ENCODE measurements at regions not wholly inside any gene's neighbourhood (a gene's known extent, or its start where the extent isn't known, plus 50 kb on each side); places are given as distances from the start of the nearest gene placed in this dataset.

DNA sequence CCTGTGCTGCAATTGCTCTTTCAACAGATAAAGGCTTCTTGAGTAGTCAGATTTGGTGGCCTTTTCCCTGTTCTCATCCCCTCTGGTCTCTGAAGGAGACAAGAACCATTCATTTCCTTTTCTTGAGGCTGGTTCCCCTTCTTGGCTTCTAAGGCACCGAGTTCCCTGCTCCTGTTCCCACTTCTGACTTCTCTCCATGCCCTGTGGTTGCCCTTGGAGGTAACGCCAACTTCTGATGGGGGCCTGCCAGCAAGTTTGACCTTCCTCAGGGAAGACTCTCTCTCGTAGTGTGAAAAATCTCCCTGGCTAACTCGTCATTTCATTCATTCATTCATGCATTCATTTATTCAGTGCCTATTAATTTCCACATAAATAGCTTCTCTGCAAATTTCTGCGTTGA, 302.4 kb upstream of the SOX11 start:
- Histone ChIP-seq H3K27ac (no peak overlapping the region), H3K4me1 (no peaks in the 10 kb centered on the region), H3K36me3 (no peaks in the 10 kb centered on the region), H3K27me3 (no peaks in the 10 kb centered on the region), H3K9me3 (no peaks in the 10 kb centered on the region), H3K4me3 (no peak overlapping the region)
- TF ChIP-seq, protein P1, sequence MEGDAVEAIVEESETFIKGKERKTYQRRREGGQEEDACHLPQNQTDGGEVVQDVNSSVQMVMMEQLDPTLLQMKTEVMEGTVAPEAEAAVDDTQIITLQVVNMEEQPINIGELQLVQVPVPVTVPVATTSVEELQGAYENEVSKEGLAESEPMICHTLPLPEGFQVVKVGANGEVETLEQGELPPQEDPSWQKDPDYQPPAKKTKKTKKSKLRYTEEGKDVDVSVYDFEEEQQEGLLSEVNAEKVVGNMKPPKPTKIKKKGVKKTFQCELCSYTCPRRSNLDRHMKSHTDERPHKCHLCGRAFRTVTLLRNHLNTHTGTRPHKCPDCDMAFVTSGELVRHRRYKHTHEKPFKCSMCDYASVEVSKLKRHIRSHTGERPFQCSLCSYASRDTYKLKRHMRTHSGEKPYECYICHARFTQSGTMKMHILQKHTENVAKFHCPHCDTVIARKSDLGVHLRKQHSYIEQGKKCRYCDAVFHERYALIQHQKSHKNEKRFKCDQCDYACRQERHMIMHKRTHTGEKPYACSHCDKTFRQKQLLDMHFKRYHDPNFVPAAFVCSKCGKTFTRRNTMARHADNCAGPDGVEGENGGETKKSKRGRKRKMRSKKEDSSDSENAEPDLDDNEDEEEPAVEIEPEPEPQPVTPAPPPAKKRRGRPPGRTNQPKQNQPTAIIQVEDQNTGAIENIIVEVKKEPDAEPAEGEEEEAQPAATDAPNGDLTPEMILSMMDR (IDR thresholded peaks at IDR 0.05), result no peak
- ATAC-seq (no peak), DNase-seq (no peak)
- intact Hi-C loops (cut with DNase I), result no loop called here

DNA sequence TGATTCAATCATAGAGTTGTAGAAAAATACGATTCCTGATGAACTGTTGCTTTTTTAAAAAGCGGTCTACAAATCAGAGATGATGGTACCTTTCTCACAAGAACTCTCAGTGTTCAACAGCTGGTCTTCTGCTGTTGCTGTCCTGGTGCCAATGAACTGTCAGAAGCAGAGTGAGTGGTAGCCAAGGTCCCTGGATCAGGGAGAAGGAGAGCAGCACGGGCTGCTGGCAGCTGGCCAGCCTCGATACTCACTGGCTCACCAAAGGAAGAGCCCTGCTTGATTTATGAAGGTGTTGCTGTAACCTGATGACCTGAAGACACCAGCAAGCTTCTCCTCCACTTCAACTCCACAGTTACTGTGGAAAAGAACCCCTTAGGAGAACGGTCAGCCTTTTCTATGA, 300.8 kb upstream of the SOX11 start:
- DNase-seq (no peak), ATAC-seq (no peak)
- Histone ChIP-seq H3K27me3 (no peaks in the 10 kb centered on the region), H3K9me3 (no peaks in the 10 kb centered on the region), H3K4me1 (no peaks in the 10 kb centered on the region), H3K4me3 (no peak overlapping the region), H3K27ac (no peak overlapping the region), H3K36me3 (no peaks in the 10 kb centered on the region)
- TF ChIP-seq, protein P1 (IDR thresholded peaks at IDR 0.05), result no peak
- intact Hi-C loops (cut with DNase I), result no loop called here

DNA sequence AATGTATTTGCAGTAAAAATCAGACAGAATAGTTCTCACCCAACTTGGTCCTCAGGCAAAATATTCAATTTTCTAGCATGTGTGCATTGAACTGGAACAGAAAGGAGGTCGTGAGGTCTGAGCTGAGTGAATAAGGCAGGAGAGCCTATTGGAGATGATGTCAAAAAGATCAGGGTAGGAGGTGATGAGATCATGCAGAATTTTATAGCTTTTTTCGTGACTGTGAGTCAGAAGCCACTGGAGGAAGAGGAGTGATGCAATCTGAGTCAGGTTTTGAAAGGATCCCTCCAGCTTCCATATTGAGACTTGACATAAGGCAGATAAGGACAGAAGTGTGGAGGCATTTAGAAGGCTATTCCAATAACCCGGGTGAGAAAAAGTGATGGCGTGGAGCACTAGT, 299.5 kb upstream of the SOX11 start:
- TF ChIP-seq, protein P1 (IDR thresholded peaks at IDR 0.05), result no peak
- ATAC-seq (no peak), DNase-seq (no peak)
- intact Hi-C loops (cut with DNase I), result no loop called here
- H3K27me3 ChIP-seq, result no peaks in the 10 kb centered on the region
- no peak overlapping the region for H3K4me3 ChIP-seq
- H3K9me3 ChIP-seq, result no peaks in the 10 kb centered on the region
- H3K4me1 ChIP-seq, result no peaks in the 10 kb centered on the region
- no peak overlapping the region for H3K27ac ChIP-seq
- H3K36me3 ChIP-seq, result no peaks in the 10 kb centered on the region

DNA sequence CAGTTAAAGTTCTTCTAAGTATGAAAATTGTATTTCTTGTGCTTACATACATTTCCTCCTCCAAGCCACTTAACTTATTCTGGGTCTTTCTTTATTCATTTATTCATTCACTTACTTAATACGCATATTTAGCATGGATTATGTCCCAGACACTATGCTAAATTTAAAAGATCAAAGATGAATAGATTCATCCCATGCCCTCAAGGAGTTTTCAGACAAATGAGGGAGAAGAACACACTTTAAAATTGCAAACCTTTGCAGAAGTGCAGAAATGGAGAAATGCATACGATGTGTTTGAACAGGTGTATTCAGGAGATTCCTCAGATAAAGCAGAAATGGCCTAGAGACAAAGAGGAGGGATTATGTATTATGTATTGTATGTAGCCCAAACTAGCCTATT, 298.7 kb upstream of the SOX11 start:
- no peak overlapping the region for H3K27ac ChIP-seq
- no peaks in the 10 kb centered on the region for H3K4me1 ChIP-seq
- H3K9me3 ChIP-seq, result no peaks in the 10 kb centered on the region
- no peaks in the 10 kb centered on the region for H3K27me3 ChIP-seq
- no peak for DNase-seq
- intact Hi-C loops (cut with DNase I), result no loop called here
- no peak overlapping the region for H3K4me3 ChIP-seq
- no peak for ATAC-seq
- TF ChIP-seq, protein P1 (IDR thresholded peaks at IDR 0.05), result no peak
- H3K36me3 ChIP-seq, result no peaks in the 10 kb centered on the region

DNA sequence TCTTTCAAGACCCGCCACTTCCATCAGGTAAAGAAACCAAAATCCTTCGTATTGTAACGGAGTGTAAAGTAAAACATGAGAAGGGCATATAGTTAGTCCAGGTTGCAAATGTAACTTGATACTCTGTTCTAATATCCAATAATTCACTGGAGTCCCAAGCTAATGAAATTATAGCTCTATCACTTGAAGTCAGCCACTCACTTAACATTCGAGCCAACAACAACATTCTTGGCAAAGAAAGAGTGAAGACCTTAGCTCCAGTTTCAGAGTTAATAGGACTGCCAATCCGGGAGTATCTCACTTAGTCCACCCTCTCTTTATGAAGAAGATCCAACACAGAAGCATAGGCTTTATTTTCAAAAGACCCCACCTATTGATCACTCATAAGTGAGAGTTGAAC, 298.0 kb upstream of the SOX11 start:
- no peaks in the 10 kb centered on the region for H3K9me3 ChIP-seq
- no peaks in the 10 kb centered on the region for H3K4me1 ChIP-seq
- H3K27me3 ChIP-seq, result no peaks in the 10 kb centered on the region
- no peaks in the 10 kb centered on the region for H3K36me3 ChIP-seq
- ATAC-seq (no peak), DNase-seq (no peak)
- intact Hi-C loops (cut with DNase I), result no loop called here
- TF ChIP-seq, protein P1 (IDR thresholded peaks at IDR 0.05), result no peak
- no peak overlapping the region for H3K27ac ChIP-seq
- no peak overlapping the region for H3K4me3 ChIP-seq

DNA sequence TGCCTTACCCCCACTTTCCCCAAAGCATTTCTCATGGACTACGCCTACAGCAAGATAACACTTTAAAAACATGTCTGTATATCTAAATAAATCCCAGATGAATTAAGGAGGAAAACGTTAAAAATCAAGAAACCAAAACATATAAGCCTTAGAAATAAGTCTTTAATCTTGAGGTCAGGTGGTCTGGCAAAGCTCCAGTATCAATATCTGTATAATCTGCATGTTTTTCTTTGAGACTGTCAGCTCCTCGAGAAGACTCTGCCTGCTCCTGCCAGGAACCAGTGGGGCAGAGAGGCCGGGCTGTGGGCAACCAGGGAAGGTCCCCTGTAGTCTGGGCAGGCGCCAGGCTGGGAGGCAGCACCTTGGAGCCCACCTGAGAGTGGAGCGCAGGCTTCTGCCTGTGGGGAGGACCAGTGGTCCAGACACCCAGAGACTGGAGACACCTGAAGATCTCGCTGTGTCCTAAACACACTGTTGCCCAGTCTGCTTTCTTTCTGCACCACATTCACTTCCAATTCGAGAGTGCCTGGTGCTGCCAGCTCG, 291.0 kb upstream of the SOX11 start:
- Histone ChIP-seq H3K9me3 (no peaks in the 10 kb centered on the region), H3K36me3 (no peaks in the 10 kb centered on the region), H3K27ac (no peak overlapping the region), H3K4me1 (no peaks in the 10 kb centered on the region), H3K4me3 (no peak overlapping the region), H3K27me3 (no peaks in the 10 kb centered on the region)
- TF ChIP-seq, protein P1 (IDR thresholded peaks at IDR 0.05), result no peak
- ATAC-seq (no peak), DNase-seq (no peak)
- intact Hi-C loops (cut with DNase I), result no loop called here

Data from upper lobe of right lung (tissue), 1 donor.